ENCODE measurements at regions not wholly inside any gene's neighbourhood (a gene's known extent, or its start where the extent isn't known, plus 50 kb on each side); places are given as distances from the start of the nearest gene placed in this dataset.
"Not testable (repeated sequence)": the region's sequence is repeated elsewhere in the genome, so short reads cannot be mapped to it uniquely, and the experiment has no call there.

DNA sequence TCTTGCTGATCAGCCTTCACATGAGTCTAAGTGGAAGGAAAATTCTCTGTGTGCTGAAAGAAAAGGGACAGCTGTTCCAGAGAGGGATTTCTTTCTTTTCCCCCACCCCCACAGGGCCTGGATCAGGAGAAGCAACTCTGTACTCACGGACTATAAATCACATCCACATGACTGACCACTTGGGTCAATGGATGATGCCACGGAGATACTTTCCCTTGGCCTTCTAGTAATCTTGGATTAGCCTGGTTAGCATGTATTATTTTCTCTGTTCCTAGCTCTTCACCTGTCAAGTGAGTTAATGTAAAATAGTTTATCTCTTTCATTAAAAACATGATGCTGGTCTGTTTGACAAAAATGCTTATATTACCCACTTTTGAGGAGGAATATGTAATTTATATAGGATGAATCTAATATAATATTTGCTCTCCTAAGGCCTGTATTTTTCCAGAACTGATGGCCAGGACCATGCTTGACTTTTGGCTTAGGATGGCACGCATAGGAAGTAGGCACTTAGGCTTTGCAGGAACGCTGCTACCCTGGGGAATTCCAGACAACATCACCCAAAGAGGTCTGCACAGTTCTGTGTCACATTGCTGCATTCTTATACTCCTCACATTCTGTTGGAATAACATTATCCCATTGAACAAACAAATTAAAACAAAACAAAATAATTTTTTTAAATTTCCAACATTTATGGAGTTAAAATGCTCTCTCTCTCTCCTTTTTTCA is 892.1 kb downstream of the TLE1 start:
- no peak for DNase-seq

DNA sequence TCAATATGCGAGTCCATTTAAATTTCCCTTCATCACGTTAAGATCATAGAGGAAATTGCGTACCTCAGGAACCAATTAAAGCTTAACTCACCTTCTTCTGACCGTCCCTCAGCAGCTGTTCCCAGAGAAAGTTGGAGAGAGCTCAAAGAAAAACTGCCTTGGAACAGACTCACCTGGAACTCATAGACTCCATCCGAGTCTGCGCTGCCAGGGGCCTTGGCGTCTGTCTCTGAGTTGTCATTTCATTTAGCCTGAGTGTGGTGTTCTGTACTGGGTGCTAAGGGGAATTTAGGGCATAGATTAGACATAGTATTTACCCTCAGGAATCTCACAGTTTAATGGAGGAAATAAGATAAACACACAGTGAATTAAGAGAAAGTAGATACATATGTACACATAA is 892.7 kb downstream of the TLE1 start:
- DNase-seq: no peak

DNA sequence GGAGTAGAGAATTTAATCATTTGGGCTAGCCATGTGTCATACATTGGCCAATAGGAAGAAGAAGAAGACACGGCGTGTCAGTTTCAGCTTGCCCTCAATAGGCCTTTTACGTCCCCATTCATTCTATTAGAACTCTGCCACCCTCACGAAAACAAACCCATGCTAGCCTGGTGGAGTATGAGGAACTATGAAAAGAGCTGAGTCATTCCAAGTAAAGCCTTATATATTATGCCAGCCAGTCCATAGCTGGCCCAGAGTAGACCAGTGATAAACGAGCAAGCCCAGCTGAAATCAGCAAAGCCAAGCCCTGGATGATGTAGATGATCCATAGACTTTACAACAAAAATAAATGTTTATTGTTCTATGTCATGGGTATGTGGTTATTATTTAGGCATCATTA is 895.1 kb downstream of the TLE1 start:
- DNase-seq: no peak

DNA sequence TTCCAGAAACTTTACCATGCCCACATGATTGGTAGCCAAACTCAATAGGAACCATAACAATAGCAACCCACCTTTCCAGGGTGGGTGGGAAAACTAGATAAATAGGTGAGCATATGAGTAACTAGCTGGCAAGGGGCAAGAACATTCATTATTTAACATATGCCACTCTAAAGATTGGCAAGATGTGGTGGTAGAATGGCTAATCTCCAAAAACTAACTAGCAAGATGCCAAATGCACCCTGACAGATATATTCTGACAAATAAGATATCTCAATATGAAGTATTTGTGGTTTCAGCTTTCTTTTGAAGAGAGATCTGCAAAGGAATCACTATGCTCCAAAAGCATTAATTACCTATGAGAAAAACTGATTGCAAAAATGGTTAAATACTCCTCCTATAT is 895.6 kb downstream of the TLE1 start:
- no peak for DNase-seq

DNA sequence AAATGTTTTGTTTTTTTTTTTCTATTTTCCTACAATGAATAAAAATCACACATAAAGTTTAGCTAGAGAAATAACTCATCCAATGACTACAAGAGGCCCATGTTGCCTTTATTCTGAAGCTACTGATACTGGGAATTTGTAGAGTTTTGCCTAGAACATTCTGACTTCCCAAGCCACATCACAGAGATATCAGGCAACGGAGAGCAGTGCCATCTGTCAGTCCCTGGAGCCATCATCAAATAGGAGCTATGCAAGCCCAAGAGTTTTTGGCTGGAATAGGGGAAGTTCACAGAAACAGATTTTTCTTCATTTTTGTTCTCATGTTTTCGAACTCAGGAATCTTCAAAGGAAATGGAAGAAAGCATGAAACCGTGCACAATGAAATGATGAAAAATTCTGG is 896.6 kb downstream of the TLE1 start:
- no peak for DNase-seq

DNA sequence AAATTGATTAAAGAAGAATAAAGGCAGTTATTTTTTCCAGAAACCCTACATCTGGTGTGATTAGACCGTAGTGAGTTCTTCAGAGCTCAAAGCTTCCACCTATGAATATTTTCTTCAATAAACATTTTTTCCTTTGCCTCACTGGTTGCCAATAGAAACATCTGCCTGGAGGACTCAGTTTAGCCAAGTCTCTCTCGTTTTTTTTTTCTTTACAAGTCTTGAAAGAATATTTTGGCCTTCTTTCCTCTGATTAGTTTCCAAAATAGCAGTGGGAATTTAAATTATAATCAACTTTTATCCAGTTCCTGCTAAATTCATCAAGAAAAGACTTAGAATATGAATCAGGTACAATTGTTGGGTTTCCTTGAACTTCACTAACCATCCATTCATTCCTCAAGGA is 897.5 kb downstream of the TLE1 start:
- no peak for DNase-seq

DNA sequence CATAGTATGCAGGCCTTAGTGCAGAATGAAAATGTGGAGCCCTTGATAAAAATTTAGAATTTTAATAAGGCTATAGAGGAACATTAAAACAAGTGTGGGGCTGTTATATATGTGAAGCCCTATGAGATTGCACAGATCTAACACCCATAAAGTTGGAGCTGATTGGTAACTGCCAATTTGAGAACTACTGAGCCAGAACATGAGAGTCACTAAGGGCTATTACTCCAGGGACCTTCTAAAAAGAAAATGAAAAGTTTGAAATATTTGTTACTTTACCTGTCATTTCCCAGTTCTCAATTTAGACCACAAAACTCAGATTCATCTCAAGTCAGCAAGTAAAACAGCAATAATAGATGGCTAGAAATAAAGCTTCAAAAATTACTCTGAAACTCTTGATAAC is 898.6 kb downstream of the TLE1 start:
- no peak for DNase-seq

DNA sequence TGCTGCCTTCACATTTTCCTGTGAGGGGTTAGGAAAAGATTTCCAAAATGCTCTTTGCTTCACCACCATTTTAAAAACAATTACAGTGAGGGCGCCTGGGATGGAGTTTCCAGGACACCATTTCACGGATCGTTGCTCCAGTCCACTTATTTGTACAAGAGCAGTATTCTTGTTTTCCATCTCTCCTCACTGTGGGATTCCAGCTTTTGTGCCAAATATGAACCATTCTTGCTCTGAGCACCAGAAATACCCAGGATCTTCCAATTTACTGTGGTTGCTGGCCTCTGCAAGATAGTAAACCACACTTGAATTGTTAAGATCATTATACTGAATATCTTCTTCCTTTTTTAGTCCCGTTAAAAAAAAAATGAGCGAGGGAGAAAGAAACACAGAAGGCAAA is 899.5 kb downstream of the TLE1 start:
- DNase-seq: no peak

DNA sequence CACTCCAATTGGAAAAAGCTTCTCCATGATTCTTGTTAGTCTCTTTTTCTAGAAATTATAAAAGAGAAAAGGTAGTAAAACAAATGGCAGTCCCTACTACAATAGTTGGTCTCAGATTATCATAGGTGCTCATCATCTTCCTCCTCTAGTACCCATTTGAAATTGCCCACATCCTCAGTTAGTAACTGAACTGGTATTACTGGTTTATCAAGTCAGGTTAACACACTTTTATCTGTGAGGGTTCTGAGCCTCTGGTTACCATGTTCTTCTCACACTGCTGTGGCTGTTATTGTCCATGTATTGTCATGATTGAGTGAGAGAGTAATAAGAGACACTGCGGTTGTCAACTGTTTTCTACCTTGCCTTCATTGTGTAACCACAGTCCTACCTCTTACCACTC is 901.7 kb downstream of the TLE1 start:
- DNase-seq: no peak

DNA sequence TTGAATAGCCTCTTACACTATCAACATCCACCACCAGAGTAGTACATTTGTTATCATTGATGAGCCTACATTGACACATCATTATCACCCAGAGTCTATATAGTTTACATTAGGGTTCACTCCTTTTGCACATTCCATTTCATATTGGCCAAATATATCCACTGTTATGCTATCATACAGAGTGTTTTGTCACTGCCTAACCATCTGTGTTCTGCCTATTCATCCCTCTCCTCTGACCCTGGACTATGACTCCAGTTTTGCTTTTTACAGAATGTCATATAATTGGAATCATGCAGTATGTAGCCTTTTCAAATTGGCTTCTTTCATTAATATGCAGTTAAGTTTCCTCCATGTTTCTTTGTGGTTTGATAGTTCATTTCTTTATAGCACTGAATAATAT is 904.7 kb downstream of the TLE1 start:
- DNase-seq: no peak

DNA sequence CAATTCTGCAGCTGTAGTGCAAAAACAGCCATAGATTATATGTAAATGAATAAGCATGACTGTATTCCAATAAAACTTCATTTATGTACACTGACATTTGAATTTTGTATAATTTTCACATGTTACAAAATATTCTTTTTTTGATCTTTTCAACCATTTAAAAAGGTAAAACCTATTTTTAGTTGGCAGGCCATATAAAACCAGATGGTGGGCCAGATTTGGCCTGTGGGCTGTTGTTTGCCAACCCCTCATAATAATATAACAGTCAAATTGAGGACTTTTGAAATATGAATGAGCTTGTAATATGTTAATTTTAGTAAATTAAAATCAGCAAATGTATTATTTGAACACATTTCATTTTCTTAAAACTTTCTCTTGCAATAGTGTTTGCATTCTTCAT is 913.4 kb downstream of the TLE1 start:
- DNase-seq: no peak

DNA sequence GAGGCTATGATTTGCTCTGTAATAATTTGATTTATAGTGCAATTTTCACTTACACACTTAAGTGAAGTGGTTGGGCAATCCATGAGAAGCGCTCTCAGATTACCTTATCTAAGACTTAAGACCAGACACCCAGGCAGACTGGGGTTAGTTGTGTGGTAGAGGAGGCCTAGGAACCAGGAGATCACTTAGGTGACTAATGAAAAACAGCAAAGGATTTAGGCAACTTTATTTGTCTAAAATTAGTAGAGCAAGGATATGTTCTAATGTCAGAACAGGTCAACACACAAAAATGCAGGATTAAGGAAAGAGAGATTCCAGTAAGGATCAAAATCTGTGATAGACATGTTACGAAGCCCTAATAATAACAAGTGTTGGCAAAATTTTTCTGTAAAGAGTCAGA is 913.8 kb downstream of the TLE1 start:
- no peak for DNase-seq

DNA sequence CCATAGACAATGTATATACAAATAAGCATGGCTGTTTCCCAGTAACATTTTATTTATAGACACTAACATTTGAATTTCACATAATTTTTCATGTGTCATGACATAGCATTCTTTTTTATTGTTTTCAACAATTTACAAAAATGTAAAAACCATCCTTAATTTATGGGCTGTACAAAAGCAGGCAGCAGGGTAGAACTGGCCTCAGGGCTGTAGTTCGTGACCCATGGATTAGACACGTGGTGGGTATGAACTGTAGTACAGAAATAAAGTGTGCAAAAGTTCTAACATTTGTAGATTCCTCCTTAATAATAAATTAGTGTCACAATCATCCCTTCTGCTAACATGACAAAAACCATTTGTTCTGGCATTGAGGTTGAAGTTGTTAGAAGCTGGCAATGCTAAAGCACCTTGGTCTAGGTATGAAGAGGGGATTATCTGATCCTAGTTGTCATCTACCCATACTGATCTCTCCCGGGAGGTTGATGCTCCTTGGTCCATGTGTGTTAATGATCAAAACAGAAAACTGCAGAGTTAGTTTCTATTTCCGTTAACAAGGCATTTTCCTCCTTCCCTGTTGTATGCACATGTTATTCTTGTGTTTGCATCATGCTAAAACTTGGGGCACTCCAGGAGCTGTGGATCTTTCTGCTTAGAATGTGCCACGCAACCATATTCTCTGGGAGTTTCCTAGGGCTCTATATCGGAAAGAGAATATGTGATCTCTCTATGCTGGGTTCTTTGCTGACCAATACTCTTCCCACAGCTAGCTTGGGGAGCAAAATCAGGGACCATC is 917.6 kb downstream of the TLE1 start:
- DNase-seq: no peak

DNA sequence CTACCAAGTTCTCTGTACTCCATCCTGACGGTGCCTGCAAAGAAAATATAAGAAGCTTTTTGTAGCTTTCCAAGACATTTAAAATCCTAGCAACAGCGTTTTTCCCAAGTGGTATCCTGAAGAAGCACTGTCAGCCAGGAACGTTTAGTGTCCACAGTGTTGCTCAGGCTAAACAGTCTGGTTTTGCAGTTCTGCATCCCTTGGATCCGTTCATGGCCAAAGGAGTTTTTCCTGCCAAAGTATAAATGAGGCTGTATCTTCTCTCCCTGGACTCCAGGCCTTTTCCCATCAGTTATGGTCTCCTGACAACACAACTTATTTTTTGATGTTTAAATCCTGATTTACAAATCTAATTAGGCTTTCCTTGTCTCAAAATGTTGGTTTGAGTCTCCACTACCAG is 925.8 kb downstream of the TLE1 start:
- no peak for DNase-seq

DNA sequence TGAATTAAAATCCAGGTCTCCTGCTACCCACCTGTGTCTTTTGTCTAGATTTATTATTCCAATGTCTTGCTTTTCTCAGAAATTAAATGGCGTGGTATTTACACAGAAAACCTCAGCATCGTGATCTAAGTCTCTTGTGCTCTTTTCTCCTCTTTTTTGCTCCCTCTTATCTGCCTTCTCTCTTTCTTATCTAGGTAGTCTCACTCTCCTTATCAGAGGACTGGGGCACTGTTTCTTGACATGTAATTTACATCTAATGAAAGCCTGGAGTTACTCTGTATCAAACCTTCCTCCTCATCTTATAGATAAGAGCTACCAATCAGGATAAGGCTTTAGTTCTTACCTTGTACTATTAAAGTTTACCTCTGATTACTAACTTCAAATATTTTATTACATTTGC is 933.8 kb downstream of the TLE1 start:
- DNase-seq: no peak

DNA sequence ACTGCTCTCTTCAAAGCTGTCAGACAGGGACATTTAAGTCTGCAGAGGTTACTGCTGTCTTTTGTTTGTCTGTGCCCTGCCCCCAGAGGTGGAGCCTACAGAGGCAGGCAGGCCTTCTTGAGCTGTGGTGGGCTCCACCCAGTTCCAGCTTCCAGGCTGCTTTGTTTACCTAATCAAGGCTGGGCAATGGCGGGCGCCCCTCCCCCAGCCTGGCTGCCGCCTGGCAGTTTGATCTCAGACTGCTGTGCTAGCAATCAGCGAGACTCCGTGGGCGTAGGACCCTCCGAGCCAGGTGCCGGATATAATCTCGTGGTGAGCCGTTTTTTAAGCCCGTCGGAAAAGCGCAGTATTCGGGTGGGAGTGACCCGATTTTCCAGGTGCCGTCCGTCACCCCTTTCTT is 942.3 kb downstream of the TLE1 start:
- not testable (repeated sequence) for DNase-seq

DNA sequence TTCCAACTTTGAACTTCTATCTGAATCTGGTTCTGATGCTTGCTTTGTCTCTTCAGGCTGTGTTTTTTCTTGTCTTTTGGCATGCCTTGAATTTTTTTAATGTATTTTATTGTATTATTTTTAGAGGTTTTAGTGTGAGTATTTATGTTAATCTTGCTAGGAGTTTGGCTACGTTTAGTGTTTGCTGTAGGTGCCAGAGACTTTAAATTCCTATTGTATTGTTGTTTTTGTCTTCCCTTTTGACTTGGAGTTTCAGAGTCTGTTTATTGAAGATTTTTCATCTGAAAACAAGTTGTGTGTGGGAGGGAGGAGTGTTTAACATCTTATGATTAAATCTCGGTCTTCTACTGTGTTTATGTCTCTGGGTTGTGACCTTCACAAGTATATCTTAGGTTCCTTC is 956.8 kb downstream of the TLE1 start:
- no peak for DNase-seq

DNA sequence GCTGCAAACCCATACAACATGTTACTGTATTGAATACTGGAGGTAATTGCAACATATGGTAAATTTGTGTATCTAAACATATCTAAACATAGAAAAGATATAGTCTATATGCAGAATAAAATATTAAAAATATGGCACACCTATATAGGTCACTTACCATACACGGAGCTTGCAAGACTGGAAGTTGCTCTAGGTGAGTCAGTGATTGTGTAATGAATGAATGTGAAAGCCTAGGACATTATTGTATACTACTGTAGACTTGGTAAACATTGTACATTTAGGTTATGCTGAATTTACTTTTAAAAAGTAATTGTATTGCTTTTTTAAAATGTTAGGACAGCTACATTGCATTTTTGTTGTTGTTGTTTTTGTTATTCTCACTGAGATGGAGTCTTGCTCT is 968.8 kb downstream of the TLE1 start:
- DNase-seq: no peak

DNA sequence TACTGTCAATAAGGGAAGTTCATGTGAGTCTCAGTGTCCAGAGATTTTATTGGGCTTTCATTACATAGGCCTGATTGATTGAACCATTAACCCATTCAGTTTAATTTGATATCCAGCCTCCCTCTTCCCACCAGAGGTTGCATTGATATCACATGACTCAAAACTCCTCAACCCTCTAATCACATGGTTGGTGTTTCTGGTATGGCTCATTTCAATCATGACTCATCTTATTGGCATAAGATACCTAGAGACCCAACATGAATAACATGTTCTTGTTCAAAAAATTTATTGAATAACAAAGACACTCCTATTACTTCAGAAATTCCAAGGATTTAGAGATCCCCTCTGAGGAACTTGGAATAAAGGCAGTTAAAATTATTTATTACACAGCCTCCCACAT is 982.2 kb downstream of the TLE1 start:
- DNase-seq: no peak

DNA sequence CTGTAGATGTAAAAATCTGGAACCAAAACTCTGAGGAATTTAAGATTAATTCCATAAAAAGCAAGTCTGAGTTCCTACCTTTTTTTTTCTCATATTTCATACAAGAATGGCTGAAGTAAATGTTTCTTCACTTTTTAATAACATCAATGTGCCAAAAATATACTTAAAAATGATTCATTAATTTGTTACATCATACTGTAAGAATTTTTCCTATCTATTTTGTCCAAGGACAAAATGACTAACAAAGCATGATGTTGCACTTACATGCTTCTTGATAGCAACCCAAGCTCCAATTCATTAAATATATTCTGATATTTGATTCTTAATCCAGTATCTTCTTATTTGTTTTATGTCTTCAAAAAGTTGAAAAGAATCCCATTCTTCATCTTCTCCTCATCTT is 988.3 kb downstream of the TLE1 start:
- DNase-seq: no peak

DNA sequence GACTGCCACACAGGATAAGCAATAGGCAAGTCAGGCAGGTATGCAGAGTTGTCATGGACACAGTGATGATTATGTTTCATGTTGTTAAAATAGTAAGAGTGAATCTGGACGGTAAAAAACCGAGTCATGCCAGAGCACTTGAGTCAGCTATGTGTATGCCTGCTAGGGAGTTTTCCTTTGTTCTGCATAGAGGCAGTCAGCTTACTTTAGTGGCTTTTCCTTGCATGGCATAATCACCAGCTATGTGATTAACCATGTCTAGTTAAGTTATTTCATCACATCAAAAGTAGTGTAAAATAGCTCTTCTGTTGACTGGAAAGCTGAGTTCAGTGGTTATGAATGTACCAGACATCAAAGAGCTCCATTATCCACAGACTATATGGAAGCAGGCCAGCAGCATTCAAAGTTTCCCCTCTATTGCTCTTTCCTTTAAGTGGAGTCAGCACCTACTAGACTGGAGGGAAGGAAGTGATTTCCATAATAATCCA is 989.8 kb downstream of the TLE1 start:
- no peak for DNase-seq

DNA sequence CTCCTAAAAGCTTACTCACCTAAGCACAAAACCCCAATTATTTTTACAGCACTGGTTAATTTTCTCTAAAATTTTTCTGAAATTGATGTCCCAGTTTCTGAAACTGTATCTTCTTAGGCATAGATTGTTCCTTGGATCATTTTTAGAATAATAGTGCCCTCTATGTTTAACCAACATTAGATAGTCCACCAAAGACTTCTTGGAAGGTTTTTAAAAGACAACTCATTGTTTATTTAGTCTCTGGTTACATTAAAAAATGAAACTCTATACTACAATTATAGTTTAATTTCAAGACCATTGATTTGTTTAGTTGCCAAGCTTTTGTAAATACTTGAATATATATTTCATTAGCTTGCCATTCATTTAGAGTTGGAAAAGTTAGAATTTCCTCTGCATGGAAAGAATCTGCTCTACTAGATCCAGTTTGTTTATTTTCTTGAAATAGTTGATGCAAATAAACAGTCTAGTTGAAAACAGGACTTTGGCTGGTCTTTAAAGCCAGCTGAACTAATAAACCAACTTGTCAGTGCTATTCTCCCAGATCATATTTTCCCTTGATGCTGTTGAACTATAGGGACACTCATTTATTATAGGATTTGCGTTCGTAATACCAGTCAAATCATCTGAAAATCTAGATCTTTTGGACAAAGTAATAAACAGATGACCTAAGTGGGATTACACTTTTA is 990.5 kb downstream of the TLE1 start:
- no peak for DNase-seq

DNA sequence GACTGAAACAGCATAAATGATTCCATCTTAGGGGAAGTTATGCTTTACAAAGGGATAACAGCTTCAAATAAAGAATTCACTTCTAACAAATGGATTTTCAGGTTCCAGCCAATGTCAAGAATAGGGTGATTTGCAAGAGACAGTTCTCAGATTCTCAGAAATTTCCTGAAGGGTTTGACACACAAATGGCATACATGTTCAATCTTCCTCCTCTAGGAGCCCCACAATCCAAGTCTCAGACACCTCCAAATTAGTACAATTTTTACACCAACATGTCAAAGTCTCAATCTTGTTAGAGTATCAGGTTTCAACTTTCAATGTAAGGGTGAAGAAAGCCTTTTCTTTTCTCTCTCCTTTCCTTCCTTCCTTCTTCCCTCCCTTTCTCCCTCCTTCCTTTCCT is 996.6 kb downstream of the TLE1 start:
- no peak for DNase-seq

DNA sequence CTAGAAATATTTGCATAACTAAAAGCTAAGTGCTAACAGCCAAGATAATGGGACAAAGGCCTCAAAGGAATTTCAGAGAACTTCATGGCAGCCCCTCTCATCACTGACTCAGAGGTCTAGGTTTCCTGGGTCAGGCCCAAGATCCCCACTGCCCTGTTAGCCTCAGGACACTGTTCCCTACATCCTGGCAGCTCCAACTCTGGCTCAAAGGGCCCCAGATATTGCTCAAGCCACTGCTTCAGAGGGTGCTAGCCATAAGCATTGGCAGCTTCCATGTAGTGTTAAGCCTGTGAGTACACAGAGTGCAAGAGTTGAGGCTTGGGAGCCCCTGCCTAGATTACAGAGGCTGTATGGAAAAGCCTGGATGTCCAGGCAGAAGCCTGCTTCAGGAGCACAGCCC is 998.1 kb downstream of the TLE1 start:
- no peak for DNase-seq
